Neural progenitor cell (in vitro differentiated cells): ENCODE measurements at regions not wholly inside any gene's neighbourhood (a gene's known extent, or its start where the extent isn't known, plus 50 kb on each side); places are given as distances from the start of the nearest gene placed in this dataset.

Experiments used
- DNase-seq: peaks from one replicate; pipeline ENCODE4 v3.0.0-alpha.2; 2016; ENCODE audit warnings: low spot score
- H2AFZ ChIP-seq: fragments of 200-600 bp; sonication (generic); replicated peaks from 2 replicates; pipeline ENCODE4 v1.6.1; 2016; ENCODE audit warnings: antibody characterized with exemption
- H3F3A ChIP-seq: fragments of 200-600 bp; sonication (generic); 2 replicates; pipeline ENCODE4 v1.6.1; 2016; ENCODE audit warnings: antibody characterized with exemption, low read depth
- H3K27ac ChIP-seq: fragments of 200-600 bp; sonication (generic); 2 replicates; pipeline ENCODE4 v1.5.1; 2016; ENCODE audit warnings: mild to moderate bottlenecking
- H3K27me3 ChIP-seq: fragments of 200-600 bp; sonication (generic); 2 replicates; pipeline ENCODE4 v1.6.1; 2016; ENCODE audit warnings: mild to moderate bottlenecking, moderate library complexity
- H3K36me3 ChIP-seq: fragments of 200-600 bp; sonication (generic); 2 replicates; pipeline ENCODE4 v1.5.1; 2016
- H3K4me1 ChIP-seq: fragments of 200-600 bp; sonication (generic); 2 replicates; pipeline ENCODE4 v1.6.1; 2016; ENCODE audit warnings: mixed run types
- H3K4me2 ChIP-seq: fragments of 200-600 bp; sonication (generic); 2 replicates; pipeline ENCODE4 v1.6.1; 2016
- H3K4me3 ChIP-seq: fragments of 200-600 bp; sonication (generic); 2 replicates; pipeline ENCODE4 v1.5.1; 2016
- H3K79me2 ChIP-seq: fragments of 200-600 bp; sonication (generic); 2 replicates; pipeline ENCODE4 v1.6.1; 2016; ENCODE audit warnings: low read depth
- H3K9ac ChIP-seq: fragments of 200-600 bp; sonication (generic); 2 replicates; pipeline ENCODE4 v1.6.1; 2016
- H3K9me3 ChIP-seq: fragments of 200-600 bp; sonication (generic); 2 replicates; pipeline ENCODE4 v1.5.1; 2016; ENCODE audit warnings: low read depth
- H4K20me1 ChIP-seq: fragments of 200-600 bp; sonication (generic); 2 replicates; pipeline ENCODE4 v1.6.1; 2016; ENCODE audit warnings: low read depth
- H3K27ac Mint-ChIP-seq: 3 replicates; pipeline ENCODE4 v1.8.0; 2021; ENCODE audit warnings: mixed read lengths
- H3K27me3 Mint-ChIP-seq: 2 replicates; pipeline ENCODE4 v1.8.0; 2022; ENCODE audit warnings: low read depth, mild to moderate bottlenecking, inconsistent platforms, moderate library complexity, mixed read lengths; ENCODE audit not compliant: insufficient read depth
- H3K36me3 Mint-ChIP-seq: 3 replicates; pipeline ENCODE4 v1.8.0; 2021; ENCODE audit warnings: mixed read lengths
- H3K4me1 Mint-ChIP-seq: 3 replicates; pipeline ENCODE4 v1.8.0; 2021; ENCODE audit warnings: mixed read lengths
- H3K4me3 Mint-ChIP-seq: 3 replicates; pipeline ENCODE4 v1.8.0; 2021; ENCODE audit warnings: mild to moderate bottlenecking, moderate library complexity, mixed read lengths
- H3K9me3 Mint-ChIP-seq: 3 replicates; pipeline ENCODE4 v1.8.0; 2020; ENCODE audit warnings: mixed read lengths
- EZH2 ChIP-seq: fragments of 200-600 bp; sonication (generic); IDR thresholded peaks from 2 replicates; pipeline ENCODE4 v1.6.1; 2017; ENCODE audit warnings: antibody characterized with exemption, mild to moderate bottlenecking, moderate library complexity
- EZH2phosphoT487 ChIP-seq: fragments of 200-600 bp; sonication (generic); IDR thresholded peaks from 2 replicates; pipeline ENCODE4 v1.6.1; 2017; ENCODE audit warnings: antibody characterized with exemption
- TF ChIP-seq, protein P1 (sequence below): fragments of 200-600 bp; sonication (generic); IDR thresholded peaks from 2 replicates; pipeline ENCODE4 v1.5.1; 2017; ENCODE audit warnings: antibody characterized with exemption, mild to moderate bottlenecking

GRCh38 chr5:56608217-56608925 is 207.0 kb upstream of the MAP3K1 start:
- Histone ChIP-seq H2AFZ (no peak overlapping the region), H3K27ac (no peak overlapping the region), H3K9me3 (peaks cover 6% of the 10 kb centered on the region), H3K79me2 (no peaks in the 10 kb centered on the region), H3K4me3 (no peak overlapping the region), H4K20me1 (no peaks in the 10 kb centered on the region), H3K4me1 (peaks cover 9% of the 10 kb centered on the region), H3K4me2 (no peak overlapping the region), H3K9ac (no peak overlapping the region), H3F3A (no peaks in the 10 kb centered on the region), H3K27me3 (no peaks in the 10 kb centered on the region), H3K36me3 (no peaks in the 10 kb centered on the region)
- Mint-ChIP-seq H3K4me1 (peaks cover 12% of the 10 kb centered on the region), H3K27ac (no peak overlapping the region), H3K9me3 (peaks cover 16% of the 10 kb centered on the region), H3K27me3 (peaks cover 3% of the 10 kb centered on the region), H3K36me3 (no peaks in the 10 kb centered on the region), H3K4me3 (no peak overlapping the region)
- DNase-seq: no peak
- TF ChIP-seq, protein P1, sequence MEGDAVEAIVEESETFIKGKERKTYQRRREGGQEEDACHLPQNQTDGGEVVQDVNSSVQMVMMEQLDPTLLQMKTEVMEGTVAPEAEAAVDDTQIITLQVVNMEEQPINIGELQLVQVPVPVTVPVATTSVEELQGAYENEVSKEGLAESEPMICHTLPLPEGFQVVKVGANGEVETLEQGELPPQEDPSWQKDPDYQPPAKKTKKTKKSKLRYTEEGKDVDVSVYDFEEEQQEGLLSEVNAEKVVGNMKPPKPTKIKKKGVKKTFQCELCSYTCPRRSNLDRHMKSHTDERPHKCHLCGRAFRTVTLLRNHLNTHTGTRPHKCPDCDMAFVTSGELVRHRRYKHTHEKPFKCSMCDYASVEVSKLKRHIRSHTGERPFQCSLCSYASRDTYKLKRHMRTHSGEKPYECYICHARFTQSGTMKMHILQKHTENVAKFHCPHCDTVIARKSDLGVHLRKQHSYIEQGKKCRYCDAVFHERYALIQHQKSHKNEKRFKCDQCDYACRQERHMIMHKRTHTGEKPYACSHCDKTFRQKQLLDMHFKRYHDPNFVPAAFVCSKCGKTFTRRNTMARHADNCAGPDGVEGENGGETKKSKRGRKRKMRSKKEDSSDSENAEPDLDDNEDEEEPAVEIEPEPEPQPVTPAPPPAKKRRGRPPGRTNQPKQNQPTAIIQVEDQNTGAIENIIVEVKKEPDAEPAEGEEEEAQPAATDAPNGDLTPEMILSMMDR: no peak
- no peak for TF ChIP-seq EZH2
- no peak for TF ChIP-seq EZH2phosphoT487

GRCh38 chr5:56607551-56607950 is 207.8 kb upstream of the MAP3K1 start:
- Mint-ChIP-seq H3K4me1 (peaks cover 12% of the 10 kb centered on the region), H3K27ac (no peak overlapping the region), H3K4me3 (no peak overlapping the region), H3K36me3 (no peaks in the 10 kb centered on the region), H3K27me3 (peaks cover 3% of the 10 kb centered on the region), H3K9me3 (peaks cover 15% of the 10 kb centered on the region)
- Histone ChIP-seq H3K4me2 (no peak overlapping the region), H3K27me3 (no peaks in the 10 kb centered on the region), H2AFZ (no peak overlapping the region), H3K27ac (no peak overlapping the region), H3K36me3 (no peaks in the 10 kb centered on the region), H3K4me1 (peaks cover 12% of the 10 kb centered on the region), H3K4me3 (no peak overlapping the region), H3K9me3 (peaks cover 6% of the 10 kb centered on the region), H3K9ac (no peak overlapping the region), H3F3A (no peaks in the 10 kb centered on the region), H4K20me1 (no peaks in the 10 kb centered on the region), H3K79me2 (no peaks in the 10 kb centered on the region)
- TF ChIP-seq, protein P1: no peak
- TF ChIP-seq EZH2 (no peak), EZH2phosphoT487 (no peak)
- DNase-seq: no peak

- no peak overlapping the region for H3K27ac ChIP-seq
- Mint-ChIP-seq H3K36me3 (no peaks in the 10 kb centered on the region), H3K4me1 (peaks cover 16% of the 10 kb centered on the region), H3K4me3 (no peak overlapping the region), H3K27me3 (peaks cover 3% of the 10 kb centered on the region), H3K9me3 (peaks cover 15% of the 10 kb centered on the region), H3K27ac (no peak overlapping the region)
- no peak overlapping the region for H3K4me3 ChIP-seq
- DNase-seq: no peak
- peaks cover 17% of the 10 kb centered on the region for H3K4me1 ChIP-seq
- H4K20me1 ChIP-seq: no peaks in the 10 kb centered on the region
- H3K79me2 ChIP-seq: no peaks in the 10 kb centered on the region
- no peak for TF ChIP-seq EZH2
- TF ChIP-seq EZH2phosphoT487: no peak
- TF ChIP-seq, protein P1: no peak
- no peak overlapping the region for H3K4me2 ChIP-seq
- peaks cover 6% of the 10 kb centered on the region for H3K9me3 ChIP-seq
- no peaks in the 10 kb centered on the region for H3K36me3 ChIP-seq
- H3F3A ChIP-seq: peaks cover 2% of the 10 kb centered on the region
- H3K9ac ChIP-seq: no peak overlapping the region
- no peaks in the 10 kb centered on the region for H3K27me3 ChIP-seq
- no peak overlapping the region for H2AFZ ChIP-seq
Observed at GRCh38 chr5:56607074-56607473, 208.3 kb upstream of the MAP3K1 start.
